ENCODE measurements at regions not wholly inside any gene's neighbourhood (a gene's known extent, or its start where the extent isn't known, plus 50 kb on each side); places are given as distances from the start of the nearest gene placed in this dataset.

GRCh38 chr1:13892671-13893325, 192.8 kb downstream of the PRDM2 start:
- TF ChIP-seq CTCF (IDR thresholded peaks at IDR 0.05): no peak
- no peak for TF ChIP-seq POLR2A (IDR thresholded peaks at IDR 0.05; ENCODE audit: low read depth)
- no peak for TF ChIP-seq POLR2AphosphoS5 (IDR thresholded peaks at IDR 0.05)
- no peak for TF ChIP-seq EP300 (IDR thresholded peaks at IDR 0.05)
